GM04503 (cell line): ENCODE measurements at regions not wholly inside any gene's neighbourhood (a gene's known extent, or its start where the extent isn't known, plus 50 kb on each side); places are given as distances from the start of the nearest gene placed in this dataset.
"Not testable (repeated sequence)": the region's sequence is repeated elsewhere in the genome, so short reads cannot be mapped to it uniquely, and the experiment has no call there.

Source experiments
- DNase-seq: peaks from one replicate; pipeline ENCODE4 v3.0.0-alpha.2; 2012; ENCODE audit warnings: low read depth

DNA sequence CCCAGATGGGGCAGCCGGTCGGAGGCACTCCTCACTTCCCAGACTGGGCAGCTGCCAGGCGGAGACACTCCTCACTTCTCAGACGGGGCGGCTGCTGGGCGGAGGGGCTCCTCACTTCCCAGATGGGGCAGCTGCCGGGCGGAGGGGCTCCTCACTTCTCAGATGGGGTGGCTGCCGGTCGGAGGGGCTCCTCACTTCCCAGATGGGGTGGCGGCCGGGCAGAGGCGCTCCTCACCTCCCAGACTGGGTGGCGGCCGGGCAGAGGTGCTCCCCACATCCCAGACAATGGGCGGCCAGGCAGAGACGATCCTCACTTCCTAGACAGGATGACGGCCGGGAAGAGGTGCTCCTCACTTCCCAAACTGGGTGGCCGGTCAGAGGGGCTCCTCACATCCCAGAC lies 55.2 kb upstream of the DHRS4 start:
- not testable (repeated sequence) for DNase-seq

DNA sequence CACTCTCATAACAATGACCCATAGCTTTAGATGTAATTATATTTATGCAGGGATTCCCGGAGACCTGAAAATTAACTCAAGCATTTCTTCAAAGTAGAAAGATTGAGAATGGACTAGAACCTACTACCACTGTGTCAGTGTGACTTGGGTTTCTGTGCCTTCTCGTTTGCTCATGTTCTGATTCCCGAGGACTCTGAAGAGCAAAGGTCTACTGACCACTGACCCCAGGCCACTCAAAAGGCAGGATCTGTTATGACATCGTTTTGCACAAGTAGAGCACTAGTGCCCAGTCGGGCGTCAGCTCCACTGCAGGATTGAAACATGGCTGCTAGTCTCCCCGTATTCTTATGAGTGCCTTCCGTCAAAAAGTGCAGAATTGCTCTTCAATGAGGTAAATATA lies 53.8 kb upstream of the DHRS4 start:
- DNase-seq: no peak

DNA sequence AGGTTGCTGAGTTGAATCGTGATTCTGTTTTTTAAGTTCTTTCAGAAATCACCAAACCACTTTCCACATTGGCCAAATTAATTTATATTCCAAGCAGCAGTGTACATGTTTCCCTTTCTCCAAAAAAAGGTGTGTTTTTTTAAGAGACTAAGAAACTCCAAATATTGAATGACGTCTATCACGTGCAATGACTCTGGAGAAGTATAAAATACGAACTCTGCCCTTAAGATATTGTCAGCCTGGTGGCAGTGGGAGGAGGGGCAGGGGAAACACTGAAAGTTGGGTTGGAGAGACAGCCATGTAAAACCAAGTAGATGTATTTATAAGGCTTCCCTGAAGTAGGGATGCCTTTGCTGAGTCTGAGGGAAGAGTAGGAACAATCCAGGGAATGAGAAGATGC lies 50.1 kb upstream of the DHRS4 start:
- DNase-seq: no peak
